Fibroblast of lung (primary cell): ENCODE measurements at regions not wholly inside any gene's neighbourhood (a gene's known extent, or its start where the extent isn't known, plus 50 kb on each side); places are given as distances from the start of the nearest gene placed in this dataset.

Source experiments
- EZH2 ChIP-seq: IDR thresholded peaks from 2 replicates; pipeline ENCODE4 v1.5.1; 2012; ENCODE audit warnings: low read length, control low read depth, mild to moderate bottlenecking; ENCODE audit errors: missing control alignments
- TF ChIP-seq, protein P1 (sequence below), 2 donors: IDR thresholded peaks in 1 of 2; conservative IDR thresholded peaks in 1 of 2; 1 replicate in 1 of 2; 2 replicates in 1 of 2; pipeline ENCODE4 v1.5.1; 2011 to 2012; ENCODE audit warnings: low read length in 2 of 2, control low read depth in 1 of 2, inconsistent platforms in 1 of 2, low read depth in 1 of 2, mild to moderate bottlenecking in 1 of 2

DNA sequence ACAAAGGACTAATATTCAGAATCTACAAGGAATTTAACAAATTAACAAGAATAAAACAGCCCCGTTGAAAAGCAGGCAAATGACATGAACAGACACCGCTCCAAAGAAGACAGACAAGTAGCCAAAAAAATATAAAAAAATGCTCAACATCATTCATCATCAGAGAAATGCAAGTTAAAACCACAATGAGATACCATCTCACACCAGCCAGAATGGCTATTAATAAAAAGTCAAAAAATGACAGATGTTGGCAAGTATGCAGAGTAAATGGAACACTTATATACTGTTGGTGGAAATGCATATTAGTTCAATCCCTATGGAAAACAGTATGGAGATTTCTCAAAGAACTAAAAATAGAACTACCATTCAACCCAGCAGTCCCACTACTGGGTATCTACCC is 302.7 kb upstream of the RGMB start:
- TF ChIP-seq, protein P1, sequence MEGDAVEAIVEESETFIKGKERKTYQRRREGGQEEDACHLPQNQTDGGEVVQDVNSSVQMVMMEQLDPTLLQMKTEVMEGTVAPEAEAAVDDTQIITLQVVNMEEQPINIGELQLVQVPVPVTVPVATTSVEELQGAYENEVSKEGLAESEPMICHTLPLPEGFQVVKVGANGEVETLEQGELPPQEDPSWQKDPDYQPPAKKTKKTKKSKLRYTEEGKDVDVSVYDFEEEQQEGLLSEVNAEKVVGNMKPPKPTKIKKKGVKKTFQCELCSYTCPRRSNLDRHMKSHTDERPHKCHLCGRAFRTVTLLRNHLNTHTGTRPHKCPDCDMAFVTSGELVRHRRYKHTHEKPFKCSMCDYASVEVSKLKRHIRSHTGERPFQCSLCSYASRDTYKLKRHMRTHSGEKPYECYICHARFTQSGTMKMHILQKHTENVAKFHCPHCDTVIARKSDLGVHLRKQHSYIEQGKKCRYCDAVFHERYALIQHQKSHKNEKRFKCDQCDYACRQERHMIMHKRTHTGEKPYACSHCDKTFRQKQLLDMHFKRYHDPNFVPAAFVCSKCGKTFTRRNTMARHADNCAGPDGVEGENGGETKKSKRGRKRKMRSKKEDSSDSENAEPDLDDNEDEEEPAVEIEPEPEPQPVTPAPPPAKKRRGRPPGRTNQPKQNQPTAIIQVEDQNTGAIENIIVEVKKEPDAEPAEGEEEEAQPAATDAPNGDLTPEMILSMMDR (conservative IDR thresholded peaks at IDR 0.05 in 1 of 2, IDR thresholded peaks at IDR 0.05 in 1 of 2; ENCODE audit: low read depth in 1 of 2, low read length in 2 of 2): no peak
- TF ChIP-seq EZH2: no peak
